ENCODE measurements at regions not wholly inside any gene's neighbourhood (a gene's known extent, or its start where the extent isn't known, plus 50 kb on each side); places are given as distances from the start of the nearest gene placed in this dataset.

- intact Hi-C loops (cut with micrococcal nuclease), result no loop called here
- Mint-ChIP-seq H3K27me3 (ENCODE audit: insufficient read depth) (no peaks in the 10 kb centered on the region), H3K36me3 (ENCODE audit: low read depth) (no peaks in the 10 kb centered on the region), H3K27ac (no peak overlapping the region), H3K4me1 (ENCODE audit: low read depth) (no peaks in the 10 kb centered on the region), H3K9me3 (peaks cover 11% of the 10 kb centered on the region), H3K4me3 (no peak overlapping the region)
- DNase-seq (ENCODE audit: low spot score), result no peak
Measured at GRCh38 chr10:111953949-111954348, 229.6 kb downstream of the GPAM start.

- no peak for DNase-seq (ENCODE audit: low spot score)
- Mint-ChIP-seq H3K36me3 (ENCODE audit: low read depth) (no peaks in the 10 kb centered on the region), H3K9me3 (peaks cover 11% of the 10 kb centered on the region), H3K27me3 (ENCODE audit: insufficient read depth) (no peaks in the 10 kb centered on the region), H3K27ac (no peak overlapping the region), H3K4me3 (no peak overlapping the region), H3K4me1 (ENCODE audit: low read depth) (no peaks in the 10 kb centered on the region)
- intact Hi-C loops (cut with micrococcal nuclease), result no loop called here
Measured at GRCh38 chr10:111954386-111954785, 229.2 kb downstream of the GPAM start.

GRCh38 chr10:111956841-111957240 lies 226.7 kb downstream of the GPAM start:
- H3K4me1 Mint-ChIP-seq (ENCODE audit: low read depth), result no peaks in the 10 kb centered on the region
- H3K27me3 Mint-ChIP-seq (ENCODE audit: insufficient read depth), result no peaks in the 10 kb centered on the region
- intact Hi-C loops (cut with micrococcal nuclease), result no loop called here
- no peak overlapping the region for H3K4me3 Mint-ChIP-seq
- H3K27ac Mint-ChIP-seq, result no peak overlapping the region
- H3K9me3 Mint-ChIP-seq, result peaks cover 11% of the 10 kb centered on the region
- H3K36me3 Mint-ChIP-seq (ENCODE audit: low read depth), result no peaks in the 10 kb centered on the region
- DNase-seq (ENCODE audit: low spot score), result no peak

- Mint-ChIP-seq H3K4me1 (ENCODE audit: low read depth) (no peaks in the 10 kb centered on the region), H3K4me3 (no peak overlapping the region), H3K27ac (no peak overlapping the region), H3K36me3 (ENCODE audit: low read depth) (no peaks in the 10 kb centered on the region), H3K9me3 (peaks cover 6% of the 10 kb centered on the region), H3K27me3 (ENCODE audit: insufficient read depth) (no peaks in the 10 kb centered on the region)
- no peak for DNase-seq (ENCODE audit: low spot score)
- intact Hi-C loops (cut with micrococcal nuclease), result no loop called here
Measured at GRCh38 chr10:111962951-111963350, 220.6 kb downstream of the GPAM start.

GRCh38 chr10:111967116-111967515 lies 216.4 kb downstream of the GPAM start:
- no peak for DNase-seq (ENCODE audit: low spot score)
- H3K36me3 Mint-ChIP-seq (ENCODE audit: low read depth), result no peaks in the 10 kb centered on the region
- H3K9me3 Mint-ChIP-seq, result peaks cover 6% of the 10 kb centered on the region
- H3K4me3 Mint-ChIP-seq, result no peak overlapping the region
- H3K27me3 Mint-ChIP-seq (ENCODE audit: insufficient read depth), result no peaks in the 10 kb centered on the region
- intact Hi-C loops (cut with micrococcal nuclease), result no loop called here
- H3K4me1 Mint-ChIP-seq (ENCODE audit: low read depth), result no peaks in the 10 kb centered on the region
- H3K27ac Mint-ChIP-seq, result no peak overlapping the region

GRCh38 chr10:111967547-111967946 lies 216.0 kb downstream of the GPAM start:
- Mint-ChIP-seq H3K9me3 (peaks cover 6% of the 10 kb centered on the region), H3K27ac (no peak overlapping the region), H3K4me1 (ENCODE audit: low read depth) (no peaks in the 10 kb centered on the region), H3K4me3 (no peak overlapping the region), H3K36me3 (ENCODE audit: low read depth) (no peaks in the 10 kb centered on the region), H3K27me3 (ENCODE audit: insufficient read depth) (no peaks in the 10 kb centered on the region)
- no peak for DNase-seq (ENCODE audit: low spot score)
- intact Hi-C loops (cut with micrococcal nuclease), result no loop called here

GRCh38 chr10:111968647-111969046 lies 214.9 kb downstream of the GPAM start:
- Mint-ChIP-seq H3K4me3 (no peak overlapping the region), H3K27ac (no peak overlapping the region), H3K9me3 (peaks cover 6% of the 10 kb centered on the region), H3K27me3 (ENCODE audit: insufficient read depth) (no peaks in the 10 kb centered on the region), H3K4me1 (ENCODE audit: low read depth) (no peaks in the 10 kb centered on the region), H3K36me3 (ENCODE audit: low read depth) (no peaks in the 10 kb centered on the region)
- intact Hi-C loops (cut with micrococcal nuclease), result no loop called here
- no peak for DNase-seq (ENCODE audit: low spot score)

GRCh38 chr10:111970111-111970510 lies 213.5 kb downstream of the GPAM start:
- no peak for DNase-seq (ENCODE audit: low spot score)
- Mint-ChIP-seq H3K4me1 (ENCODE audit: low read depth) (no peaks in the 10 kb centered on the region), H3K36me3 (ENCODE audit: low read depth) (no peaks in the 10 kb centered on the region), H3K27ac (no peak overlapping the region), H3K9me3 (peaks cover 6% of the 10 kb centered on the region), H3K4me3 (no peak overlapping the region), H3K27me3 (ENCODE audit: insufficient read depth) (no peaks in the 10 kb centered on the region)
- intact Hi-C loops (cut with micrococcal nuclease), result no loop called here

GRCh38 chr10:111972109-111972508 lies 211.5 kb downstream of the GPAM start:
- no peak for DNase-seq (ENCODE audit: low spot score)
- intact Hi-C loops (cut with micrococcal nuclease), result no loop called here
- Mint-ChIP-seq H3K36me3 (ENCODE audit: low read depth) (no peaks in the 10 kb centered on the region), H3K9me3 (no peaks in the 10 kb centered on the region), H3K4me1 (ENCODE audit: low read depth) (no peaks in the 10 kb centered on the region), H3K27ac (no peak overlapping the region), H3K4me3 (no peak overlapping the region), H3K27me3 (ENCODE audit: insufficient read depth) (no peaks in the 10 kb centered on the region)

- no peak for DNase-seq (ENCODE audit: low spot score)
- no peaks in the 10 kb centered on the region for H3K4me1 Mint-ChIP-seq (ENCODE audit: low read depth)
- intact Hi-C loops (cut with micrococcal nuclease), result no loop called here
- H3K36me3 Mint-ChIP-seq (ENCODE audit: low read depth), result no peaks in the 10 kb centered on the region
- no peak overlapping the region for H3K4me3 Mint-ChIP-seq
- H3K27ac Mint-ChIP-seq, result no peak overlapping the region
- H3K9me3 Mint-ChIP-seq, result no peaks in the 10 kb centered on the region
- H3K27me3 Mint-ChIP-seq (ENCODE audit: insufficient read depth), result no peaks in the 10 kb centered on the region
Measured at GRCh38 chr10:111973306-111973705, 210.3 kb downstream of the GPAM start.

- H3K36me3 Mint-ChIP-seq (ENCODE audit: low read depth), result no peaks in the 10 kb centered on the region
- no peaks in the 10 kb centered on the region for H3K4me1 Mint-ChIP-seq (ENCODE audit: low read depth)
- intact Hi-C loops (cut with micrococcal nuclease), result no loop called here
- H3K9me3 Mint-ChIP-seq, result no peaks in the 10 kb centered on the region
- H3K27me3 Mint-ChIP-seq (ENCODE audit: insufficient read depth), result no peaks in the 10 kb centered on the region
- DNase-seq (ENCODE audit: low spot score), result no peak
- H3K27ac Mint-ChIP-seq, result no peak overlapping the region
- no peak overlapping the region for H3K4me3 Mint-ChIP-seq
Measured at GRCh38 chr10:111973826-111974225, 209.7 kb downstream of the GPAM start.

- no peak for DNase-seq (ENCODE audit: low spot score)
- H3K4me3 Mint-ChIP-seq, result no peak overlapping the region
- intact Hi-C loops (cut with micrococcal nuclease), result no loop called here
Measured at GRCh38 chr10:111974325-111974724, 209.2 kb downstream of the GPAM start.

GRCh38 chr10:111976557-111976956 lies 207.0 kb downstream of the GPAM start:
- intact Hi-C loops (cut with micrococcal nuclease), result no loop called here
- H3K27ac Mint-ChIP-seq, result no peak overlapping the region
- no peak for DNase-seq (ENCODE audit: low spot score)
- no peaks in the 10 kb centered on the region for H3K4me1 Mint-ChIP-seq (ENCODE audit: low read depth)
- no peak overlapping the region for H3K4me3 Mint-ChIP-seq
- H3K9me3 Mint-ChIP-seq, result no peaks in the 10 kb centered on the region
- H3K27me3 Mint-ChIP-seq (ENCODE audit: insufficient read depth), result no peaks in the 10 kb centered on the region
- no peaks in the 10 kb centered on the region for H3K36me3 Mint-ChIP-seq (ENCODE audit: low read depth)

More at GRCh38 chr10:111974325-111974724, 209.2 kb downstream of the GPAM start:
- H3K9me3 Mint-ChIP-seq, result no peaks in the 10 kb centered on the region
- no peaks in the 10 kb centered on the region for H3K36me3 Mint-ChIP-seq (ENCODE audit: low read depth)
- no peaks in the 10 kb centered on the region for H3K27me3 Mint-ChIP-seq (ENCODE audit: insufficient read depth)
- no peak overlapping the region for H3K27ac Mint-ChIP-seq
- H3K4me1 Mint-ChIP-seq (ENCODE audit: low read depth), result no peaks in the 10 kb centered on the region

- Mint-ChIP-seq H3K27me3 (ENCODE audit: insufficient read depth) (no peaks in the 10 kb centered on the region), H3K4me3 (no peak overlapping the region), H3K27ac (no peak overlapping the region), H3K36me3 (ENCODE audit: low read depth) (no peaks in the 10 kb centered on the region), H3K9me3 (no peaks in the 10 kb centered on the region), H3K4me1 (ENCODE audit: low read depth) (no peaks in the 10 kb centered on the region)
- intact Hi-C loops (cut with micrococcal nuclease), result no loop called here
- DNase-seq (ENCODE audit: low spot score), result no peak
Measured at GRCh38 chr10:111984057-111984456, 199.5 kb downstream of the GPAM start.

Measured in activated T-helper 1 cell treated with anti-CD3 and anti-CD28 coated beads, Interleukin-12 subunit alpha, Interleukin-12 subunit beta, Interleukin-2, Interleukin-4 antibody, amounts not matched to agents 30 ng/mL and 10 ng/mL and 1 ng/mL, durations not matched to agents 14 hours and 24 hours and 36 hours (primary cell).